ENCODE measurements at regions not wholly inside any gene's neighbourhood (a gene's known extent, or its start where the extent isn't known, plus 50 kb on each side); places are given as distances from the start of the nearest gene placed in this dataset.

- no peak overlapping the region for H3K27ac ChIP-seq
- DNase-seq: no peak
- no peaks in the 10 kb centered on the region for H3K36me3 ChIP-seq
- intact Hi-C loops (cut with DNase I): no loop called here
- no peaks in the 10 kb centered on the region for H3K4me1 ChIP-seq (ENCODE audit: insufficient read depth)
- no peak overlapping the region for H3K4me3 ChIP-seq
- WGBS, 3 donors: 69 to 85% (median 82%) methylated on average over 4 of the region's 4 CpGs
- no peak for TF ChIP-seq EP300 (IDR thresholded peaks at IDR 0.05)
- no peak for TF ChIP-seq CTCF (IDR thresholded peaks at IDR 0.05)
- no peak for TF ChIP-seq POLR2A (IDR thresholded peaks at IDR 0.05)
- no peaks in the 10 kb centered on the region for H3K9me3 ChIP-seq
- H3K27me3 ChIP-seq: no peaks in the 10 kb centered on the region
Measured at GRCh38 chr2:236811062-236811656, 241.5 kb downstream of the ACKR3 start.

- no peak for DNase-seq
- no peak for TF ChIP-seq EP300 (IDR thresholded peaks at IDR 0.05)
- WGBS, 3 donors: 29 to 40% (median 40%) methylated on average over 4 of the region's 4 CpGs
- no peaks in the 10 kb centered on the region for H3K4me1 ChIP-seq (ENCODE audit: insufficient read depth)
- no peaks in the 10 kb centered on the region for H3K9me3 ChIP-seq
- intact Hi-C loops (cut with DNase I): no loop called here
- no peak overlapping the region for H3K27ac ChIP-seq
- no peak overlapping the region for H3K4me3 ChIP-seq
- no peaks in the 10 kb centered on the region for H3K36me3 ChIP-seq
- H3K27me3 ChIP-seq: no peaks in the 10 kb centered on the region
Measured at GRCh38 chr2:236813766-236814165, 244.1 kb downstream of the ACKR3 start.

GRCh38 chr2:236814593-236814992 is 245.0 kb downstream of the ACKR3 start:
- no peaks in the 10 kb centered on the region for H3K27me3 ChIP-seq
- H3K36me3 ChIP-seq: no peaks in the 10 kb centered on the region
- no peak overlapping the region for H3K27ac ChIP-seq
- 74 to 85% (median 80%) methylated on average over 4 of the region's 4 CpGs for WGBS, 3 donors
- intact Hi-C loops (cut with DNase I): no loop called here
- DNase-seq: no peak
- no peak for TF ChIP-seq CTCF (IDR thresholded peaks at IDR 0.05)
- no peak for TF ChIP-seq EP300 (IDR thresholded peaks at IDR 0.05)
- no peak for TF ChIP-seq POLR2A (IDR thresholded peaks at IDR 0.05)
- no peaks in the 10 kb centered on the region for H3K9me3 ChIP-seq
- H3K4me3 ChIP-seq: no peak overlapping the region
- H3K4me1 ChIP-seq (ENCODE audit: insufficient read depth): no peaks in the 10 kb centered on the region

- no peaks in the 10 kb centered on the region for H3K4me1 ChIP-seq (ENCODE audit: insufficient read depth)
- no peak overlapping the region for H3K4me3 ChIP-seq
- no peak for DNase-seq
- 88 to 95% (median 94%) methylated on average over 8 of the region's 8 CpGs for WGBS, 3 donors
- TF ChIP-seq POLR2A (IDR thresholded peaks at IDR 0.05): no peak
- no peak for TF ChIP-seq EP300 (IDR thresholded peaks at IDR 0.05)
- TF ChIP-seq CTCF (IDR thresholded peaks at IDR 0.05): no peak
- no peaks in the 10 kb centered on the region for H3K27me3 ChIP-seq
- H3K36me3 ChIP-seq: no peaks in the 10 kb centered on the region
- no peak overlapping the region for H3K27ac ChIP-seq
- no peaks in the 10 kb centered on the region for H3K9me3 ChIP-seq
- intact Hi-C loops (cut with DNase I): no loop called here
Measured at GRCh38 chr2:236815746-236816145, 246.1 kb downstream of the ACKR3 start.

GRCh38 chr2:236816197-236817170 is 246.9 kb downstream of the ACKR3 start:
- Histone ChIP-seq H3K36me3 (no peaks in the 10 kb centered on the region), H3K4me3 (no peak overlapping the region), H3K27me3 (no peaks in the 10 kb centered on the region), H3K9me3 (no peaks in the 10 kb centered on the region), H3K27ac (no peak overlapping the region), H3K4me1 (ENCODE audit: insufficient read depth) (no peaks in the 10 kb centered on the region)
- intact Hi-C loops (cut with DNase I): no loop called here
- TF ChIP-seq POLR2A (IDR thresholded peaks at IDR 0.05): no peak
- WGBS, 3 donors: 92 to 94% (median 93%) methylated on average over 22 to 24 of the region's 24 CpGs
- no peak for DNase-seq

Measured in ovary (tissue), 7 donors.